ENCODE measurements at regions not wholly inside any gene's neighbourhood (a gene's known extent, or its start where the extent isn't known, plus 50 kb on each side); places are given as distances from the start of the nearest gene placed in this dataset.

GRCh38 chr15:45799508-45799907, 164.7 kb downstream of the SQOR start:
- no peak for TF ChIP-seq CTCF (IDR thresholded peaks at IDR 0.05; ENCODE audit: low read length)
- TF ChIP-seq EZH2 (IDR thresholded peaks at IDR 0.05; ENCODE audit: borderline replicate concordance, low read length): no peak
